Parathyroid adenoma (tissue), 2 donors: ENCODE measurements at regions not wholly inside any gene's neighbourhood (a gene's known extent, or its start where the extent isn't known, plus 50 kb on each side); places are given as distances from the start of the nearest gene placed in this dataset.

Experiments
- H2AFZ ChIP-seq: fragments of 300-600 bp; sonication (generic); one replicate; pipeline ENCODE4 v1.7.0; 2017; ENCODE audit warnings: antibody characterized with exemption, mild to moderate bottlenecking
- H3K27ac ChIP-seq: fragments of 300-600 bp; sonication (generic); one replicate; pipeline ENCODE4 v1.7.0; 2017
- H3K27me3 ChIP-seq: fragments of 300-600 bp; sonication (generic); one replicate; pipeline ENCODE4 v1.7.0; 2017; ENCODE audit warnings: low read length; ENCODE audit not compliant: control insufficient read depth, insufficient read depth
- H3K36me3 ChIP-seq: fragments of 300-600 bp; sonication (generic); one replicate; pipeline ENCODE4 v1.7.0; 2017; ENCODE audit warnings: low read length; ENCODE audit not compliant: control insufficient read depth, insufficient read depth
- H3K4me1 ChIP-seq: fragments of 300-600 bp; sonication (generic); one replicate; pipeline ENCODE4 v1.7.0; 2017; ENCODE audit warnings: control low read depth
- H3K4me2 ChIP-seq: fragments of 300-600 bp; sonication (generic); one replicate; pipeline ENCODE4 v1.7.0; 2017; ENCODE audit warnings: low read length
- H3K4me3 ChIP-seq: fragments of 300-600 bp; sonication (generic); one replicate; pipeline ENCODE4 v1.7.0; 2017; ENCODE audit warnings: low read depth, low read length
- H3K79me2 ChIP-seq: fragments of 300-600 bp; sonication (generic); one replicate; pipeline ENCODE4 v1.7.0; 2017; ENCODE audit warnings: control low read depth
- H3K9ac ChIP-seq: fragments of 300-600 bp; sonication (generic); one replicate; pipeline ENCODE4 v1.7.0; 2017; ENCODE audit warnings: mild to moderate bottlenecking
- H3K9me3 ChIP-seq: fragments of 300-600 bp; sonication (generic); one replicate; pipeline ENCODE4 v1.7.0; 2017; ENCODE audit warnings: low read length; ENCODE audit not compliant: control insufficient read depth
- CTCF ChIP-seq: fragments of 300-600 bp; sonication (generic); IDR thresholded peaks from one replicate; pipeline ENCODE4 v1.7.0; 2017; ENCODE audit warnings: antibody characterized with exemption, mild to moderate bottlenecking
- donor health status: primary hyperparathyroidism.

- Histone ChIP-seq H3K27ac (no peak overlapping the region), H3K9me3 (no peaks in the 10 kb centered on the region), H2AFZ (no peak overlapping the region), H3K4me1 (no peaks in the 10 kb centered on the region), H3K27me3 (no peaks in the 10 kb centered on the region), H3K4me3 (no peak overlapping the region), H3K36me3 (no peaks in the 10 kb centered on the region), H3K9ac (no peak overlapping the region), H3K79me2 (no peaks in the 10 kb centered on the region), H3K4me2 (no peak overlapping the region)
- TF ChIP-seq CTCF: no peak
These were observed 132.9 kb upstream of the PMEPA1 start for GRCh38 chr20:57842720-57843119.

GRCh38 chr20:57841297-57841866 lies 131.6 kb upstream of the PMEPA1 start:
- H3K27me3 ChIP-seq: no peaks in the 10 kb centered on the region
- H3K36me3 ChIP-seq: no peaks in the 10 kb centered on the region
- no peak overlapping the region for H3K27ac ChIP-seq
- no peak for TF ChIP-seq CTCF
- H3K79me2 ChIP-seq: no peaks in the 10 kb centered on the region
- no peaks in the 10 kb centered on the region for H3K4me1 ChIP-seq
- H3K9me3 ChIP-seq: no peaks in the 10 kb centered on the region
- no peak overlapping the region for H3K9ac ChIP-seq
- H3K4me3 ChIP-seq: no peak overlapping the region
- H2AFZ ChIP-seq: no peak overlapping the region
- no peak overlapping the region for H3K4me2 ChIP-seq

- Histone ChIP-seq H3K79me2 (no peaks in the 10 kb centered on the region), H3K4me1 (no peaks in the 10 kb centered on the region), H3K9me3 (no peaks in the 10 kb centered on the region)
These were observed 130.9 kb upstream of the PMEPA1 start for GRCh38 chr20:57840504-57841296.

GRCh38 chr20:57840066-57840465 lies 130.3 kb upstream of the PMEPA1 start:
- no peak overlapping the region for H3K4me2 ChIP-seq
- H3K9me3 ChIP-seq: no peaks in the 10 kb centered on the region
- no peak overlapping the region for H3K27ac ChIP-seq
- no peak overlapping the region for H2AFZ ChIP-seq
- no peaks in the 10 kb centered on the region for H3K36me3 ChIP-seq
- H3K9ac ChIP-seq: no peak overlapping the region
- no peak for TF ChIP-seq CTCF
- H3K4me1 ChIP-seq: no peaks in the 10 kb centered on the region
- H3K79me2 ChIP-seq: no peaks in the 10 kb centered on the region
- no peak overlapping the region for H3K4me3 ChIP-seq
- no peaks in the 10 kb centered on the region for H3K27me3 ChIP-seq

More at GRCh38 chr20:57840504-57841296, 130.9 kb upstream of the PMEPA1 start:
- Histone ChIP-seq H3K4me2 (no peak overlapping the region), H2AFZ (no peak overlapping the region), H3K27me3 (no peaks in the 10 kb centered on the region), H3K27ac (no peak overlapping the region), H3K36me3 (no peaks in the 10 kb centered on the region), H3K9ac (no peak overlapping the region), H3K4me3 (no peak overlapping the region)
- no peak for TF ChIP-seq CTCF
